ENCODE measurements at regions not wholly inside any gene's neighbourhood (a gene's known extent, or its start where the extent isn't known, plus 50 kb on each side); places are given as distances from the start of the nearest gene placed in this dataset.

GRCh38 chrX:20369468-20369867, 102.8 kb upstream of the RPS6KA3 start:
- TF ChIP-seq CTCF (conservative IDR thresholded peaks at IDR 0.05; ENCODE audit: low read depth, low read length) (no peak), EZH2phosphoT487 (IDR thresholded peaks at IDR 0.05; ENCODE audit: borderline replicate concordance, low read length) (no peak), EZH2 (IDR thresholded peaks at IDR 0.05; ENCODE audit: low read length, unreplicated experiment) (no peak)

All from PC-3 (cell line).